Cardiac muscle cell (in vitro differentiated cells and primary cell): ENCODE measurements at regions not wholly inside any gene's neighbourhood (a gene's known extent, or its start where the extent isn't known, plus 50 kb on each side); places are given as distances from the start of the nearest gene placed in this dataset.
A peak's percentile ranks its signal among the peaks of the same experiment; 100 is the strongest.

Experiments
- DNase-seq, 2 donors: peaks; one replicate each; pipeline versions ENCODE4 v3.0.0 to v3.0.0-alpha.2; 2010 to 2017; ENCODE audit warnings: low read depth in 1 of 2, low spot score in 1 of 2
- H3K27ac ChIP-seq: fragments of 200-600 bp; sonication (generic); 2 replicates; pipeline ENCODE4 v1.5.1; 2016
- H3K27me3 ChIP-seq: fragments of 200-600 bp; sonication (generic); 2 replicates; pipeline ENCODE4 v1.6.0; 2016; ENCODE audit warnings: control low read depth
- H3K36me3 ChIP-seq: fragments of 200-600 bp; sonication (generic); 2 replicates; pipeline ENCODE4 v1.5.1; 2016; ENCODE audit warnings: control low read depth
- H3K4me1 ChIP-seq: fragments of 200-600 bp; sonication (generic); 2 replicates; pipeline ENCODE4 v1.8.1; 2017; ENCODE audit warnings: low read depth, mild to moderate bottlenecking, mixed run types
- H3K4me3 ChIP-seq: fragments of 200-600 bp; sonication (generic); 2 replicates; pipeline ENCODE4 v1.5.1; 2016; ENCODE audit warnings: mild to moderate bottlenecking
- H3K9me3 ChIP-seq: fragments of 200-600 bp; sonication (generic); 2 replicates; pipeline ENCODE4 v1.5.1; 2017; ENCODE audit warnings: low read depth, mild to moderate bottlenecking, control low read depth
- CTCF ChIP-seq: IDR thresholded peaks from 2 replicates; pipeline ENCODE4 v1.5.1; 2012; ENCODE audit warnings: low read depth, mild to moderate bottlenecking, low read length

- Histone ChIP-seq H3K27me3 (no peaks in the 10 kb centered on the region), H3K4me3 (no peak overlapping the region), H3K36me3 (no peaks in the 10 kb centered on the region), H3K4me1 (peaks cover 35% of the 10 kb centered on the region), H3K9me3 (no peaks in the 10 kb centered on the region), H3K27ac (peak overlapping the region; percentile 79)
- no peak for TF ChIP-seq CTCF
- no peak for DNase-seq
Observed at GRCh38 chr12:46451276-46452021, 78.9 kb upstream of the SLC38A2 start.

- peaks cover 38% of the 10 kb centered on the region for H3K4me1 ChIP-seq
- H3K9me3 ChIP-seq: no peaks in the 10 kb centered on the region
- H3K36me3 ChIP-seq: no peaks in the 10 kb centered on the region
- peak overlapping the region; percentile 79 for H3K27ac ChIP-seq
- no peak overlapping the region for H3K4me3 ChIP-seq
- TF ChIP-seq CTCF: no peak
- peak; percentile 52 to 76 for DNase-seq
- H3K27me3 ChIP-seq: no peaks in the 10 kb centered on the region
Observed at GRCh38 chr12:46450279-46450748, 77.7 kb upstream of the SLC38A2 start.

GRCh38 chr12:46449856-46450255 lies 77.3 kb upstream of the SLC38A2 start:
- no peak for TF ChIP-seq CTCF
- Histone ChIP-seq H3K4me1 (peaks cover 38% of the 10 kb centered on the region), H3K4me3 (no peak overlapping the region), H3K9me3 (no peaks in the 10 kb centered on the region), H3K27ac (peak overlapping the region; percentile 79), H3K27me3 (no peaks in the 10 kb centered on the region), H3K36me3 (no peaks in the 10 kb centered on the region)
- DNase-seq: no peak

GRCh38 chr12:46449316-46449715 lies 76.7 kb upstream of the SLC38A2 start:
- H3K27me3 ChIP-seq: no peaks in the 10 kb centered on the region
- no peaks in the 10 kb centered on the region for H3K9me3 ChIP-seq
- H3K36me3 ChIP-seq: no peaks in the 10 kb centered on the region
- H3K4me1 ChIP-seq: peaks cover 38% of the 10 kb centered on the region
- DNase-seq: no peak
- H3K27ac ChIP-seq: peak overlapping the region; percentile 79
- no peak for TF ChIP-seq CTCF
- H3K4me3 ChIP-seq: no peak overlapping the region

- no peak overlapping the region for H3K4me3 ChIP-seq
- H3K4me1 ChIP-seq: peaks cover 27% of the 10 kb centered on the region
- H3K27me3 ChIP-seq: no peaks in the 10 kb centered on the region
- H3K36me3 ChIP-seq: no peaks in the 10 kb centered on the region
- TF ChIP-seq CTCF: no peak
- H3K9me3 ChIP-seq: no peaks in the 10 kb centered on the region
- peak; percentile 28 to 50 for DNase-seq
- H3K27ac ChIP-seq: no peak overlapping the region
Observed at GRCh38 chr12:46446645-46447044, 74.1 kb upstream of the SLC38A2 start.
